CD4-positive, alpha-beta memory T cell (primary cell): ENCODE measurements at regions not wholly inside any gene's neighbourhood (a gene's known extent, or its start where the extent isn't known, plus 50 kb on each side); places are given as distances from the start of the nearest gene placed in this dataset.

Source experiments
- CTCF ChIA-PET: fragments of 350-600 bp; sonication (Branson Sonifier 250); formaldehyde crosslinking; loops from one replicate; lab custom pipeline; 2021; ENCODE audit warnings: inconsistent platforms; ENCODE audit not compliant: partially characterized antibody; lab: Charles Lee
- POLR2A ChIA-PET: fragments of 350-600 bp; sonication (Branson Sonifier 250); formaldehyde crosslinking; loops from one replicate; lab custom pipeline; 2021; ENCODE audit not compliant: partially characterized antibody; lab: Charles Lee
- DNase-seq, 5 donors: peaks; one replicate each; pipeline versions ENCODE4 v3.0.0 to v3.0.0-alpha.2; 2020 to 2022; ENCODE audit warnings: mixed read lengths in 1 of 5
- H3K27ac ChIP-seq: one replicate; pipeline ENCODE4 v1.7.0; 2013; ENCODE audit warnings: low read depth, low read length
- H3K27me3 ChIP-seq: 2 replicates; pipeline ENCODE4 v1.7.0; 2013; ENCODE audit warnings: mild to moderate bottlenecking, low read length, moderate library complexity; ENCODE audit not compliant: insufficient read depth
- H3K36me3 ChIP-seq: 2 replicates; pipeline ENCODE4 v1.7.0; 2013; ENCODE audit warnings: mild to moderate bottlenecking, low read length, moderate library complexity; ENCODE audit not compliant: insufficient read depth
- H3K4me1 ChIP-seq: 2 replicates; pipeline ENCODE4 v1.7.0; 2013; ENCODE audit warnings: mild to moderate bottlenecking, low read length, moderate library complexity; ENCODE audit not compliant: insufficient read depth
- H3K4me3 ChIP-seq, 2 donors: one replicate each; pipeline ENCODE4 v1.7.0; 2013; ENCODE audit warnings: low read length in 2 of 2, mild to moderate bottlenecking in 1 of 2
- H3K9me3 ChIP-seq, 2 donors: one replicate each; pipeline ENCODE4 v1.7.0; 2013; ENCODE audit warnings: low read length in 2 of 2, control low read depth in 1 of 2; ENCODE audit not compliant: control insufficient read depth in 1 of 2
- H3K27ac Mint-ChIP-seq, 7 donors: one replicate each; pipeline ENCODE4 v1.8.0; 2020 to 2021; ENCODE audit warnings: mixed read lengths in 7 of 7, mild to moderate bottlenecking in 6 of 7, inconsistent platforms in 3 of 7, moderate library complexity in 3 of 7
- H3K27me3 Mint-ChIP-seq, 2 donors: one replicate each; pipeline ENCODE4 v1.8.0; 2020 to 2021; ENCODE audit warnings: mixed read lengths in 2 of 2
- H3K36me3 Mint-ChIP-seq, 2 donors: one replicate each; pipeline ENCODE4 v1.8.0; 2020 to 2021; ENCODE audit warnings: mixed read lengths in 2 of 2, inconsistent platforms in 1 of 2, mild to moderate bottlenecking in 1 of 2
- H3K4me1 Mint-ChIP-seq, 4 donors: one replicate each; pipeline ENCODE4 v1.8.0; 2020 to 2021; ENCODE audit warnings: mixed read lengths in 4 of 4, mild to moderate bottlenecking in 1 of 4
- H3K4me3 Mint-ChIP-seq, 8 donors: one replicate each; pipeline ENCODE4 v1.8.0; 2020 to 2021; ENCODE audit warnings: mixed read lengths in 8 of 8, mild to moderate bottlenecking in 7 of 8, moderate library complexity in 6 of 8, inconsistent platforms in 3 of 8
- H3K9me3 Mint-ChIP-seq, 8 donors: one replicate each; pipeline ENCODE4 v1.8.0; 2020 to 2021; ENCODE audit warnings: mixed read lengths in 8 of 8, mild to moderate bottlenecking in 5 of 8, inconsistent platforms in 3 of 8, moderate library complexity in 1 of 8
- intact Hi-C: fragments of 100-400 bp; cut with micrococcal nuclease; formaldehyde crosslinking; loops from one replicate; pipeline ENCODE4 v1.15.1; 2023

- Histone ChIP-seq H3K27ac (peak overlapping the region; percentile 31), H3K4me3 (no peak overlapping the region), H3K27me3 (no peaks in the 10 kb centered on the region), H3K36me3 (no peaks in the 10 kb centered on the region), H3K9me3 (no peaks in the 10 kb centered on the region), H3K4me1 (peaks cover 98% of the 10 kb centered on the region)
- ChIA-PET POLR2A (interaction anchor here (0.9 to 3.6 kb wide), 7 partner anchors 10 to 1387 kb away, joined by 3 to 33 read pairs (median 3); partner anchors contain the start of gene CASK), CTCF (interaction anchor here (0.7 to 2.7 kb wide), 7 partner anchors 10 to 1148 kb away, joined by 3 to 23 read pairs (median 3); no protein-coding TSS in a partner anchor)
- peaks cover 51 to 100% (median 88%) of the 10 kb centered on the region in 4 donors for H3K4me1 Mint-ChIP-seq
- DNase-seq = peak; percentile 34 to 44 (median 36)
- intact Hi-C loops = loop anchor here (2.0 to 10.0 kb wide), 6 partner anchors 160 to 1162 kb away; no protein-coding TSS in a partner anchor
- H3K9me3 Mint-ChIP-seq = peaks cover 0 to 3% (median 0%) of the 10 kb centered on the region in 8 donors
- H3K36me3 Mint-ChIP-seq = peaks cover 4% of the 10 kb centered on the region in 2 donors
- peak overlapping the region; percentile 87 to 96 (median 94) for H3K27ac Mint-ChIP-seq
- no peaks in the 10 kb centered on the region for H3K27me3 Mint-ChIP-seq
- peak overlapping the region in 7 of 8 donors; percentile 25 to 76 (median 69) for H3K4me3 Mint-ChIP-seq
Observed at GRCh38 chrX:42944381-42944998, 166.5 kb upstream of the PPP1R2C start.

- peak overlapping the region in 1 of 2 donors; percentile 27 for H3K4me3 ChIP-seq
- no peaks in the 10 kb centered on the region for H3K36me3 ChIP-seq
- Mint-ChIP-seq H3K36me3 (peaks cover 4% of the 10 kb centered on the region in 2 donors), H3K27ac (peak overlapping the region; percentile 87 to 96 (median 93)), H3K27me3 (no peaks in the 10 kb centered on the region), H3K4me3 (peak overlapping the region; percentile 51 to 77 (median 75)), H3K9me3 (peaks cover 0 to 4% (median 0%) of the 10 kb centered on the region in 8 donors), H3K4me1 (peaks cover 51 to 90% (median 79%) of the 10 kb centered on the region in 4 donors)
- peak overlapping the region; percentile 49 for H3K27ac ChIP-seq
- no peaks in the 10 kb centered on the region for H3K9me3 ChIP-seq
- ChIA-PET POLR2A (interaction anchor here (0.8 to 1.7 kb wide), 3 partner anchors 9 to 1023 kb away, joined by 3 to 6 read pairs (median 4); no protein-coding TSS in a partner anchor), CTCF (no interaction called here)
- H3K27me3 ChIP-seq = no peaks in the 10 kb centered on the region
- peaks cover 92% of the 10 kb centered on the region for H3K4me1 ChIP-seq
- intact Hi-C loops = loop anchor here (5.0 to 10.0 kb wide), 3 partner anchors 158 to 611 kb away; no protein-coding TSS in a partner anchor
- peak in 4 of 5 donors; percentile 12 to 47 (median 17) for DNase-seq
Observed at GRCh38 chrX:42946544-42947194, 168.7 kb upstream of the PPP1R2C start.

- H3K4me3 ChIP-seq = no peak overlapping the region
- ChIA-PET CTCF (no interaction called here), POLR2A (interaction anchor here (0.9 to 1.8 kb wide), 6 partner anchors 9 to 1027 kb away, joined by 3 to 6 read pairs (median 4); no protein-coding TSS in a partner anchor)
- Mint-ChIP-seq H3K27me3 (no peaks in the 10 kb centered on the region), H3K4me3 (peak overlapping the region; percentile 18 to 79 (median 42)), H3K36me3 (peaks cover 4% of the 10 kb centered on the region in 2 donors), H3K9me3 (peaks cover 0 to 7% (median 1%) of the 10 kb centered on the region in 8 donors), H3K27ac (peak overlapping the region; percentile 87 to 95 (median 90)), H3K4me1 (peaks cover 44 to 77% (median 64%) of the 10 kb centered on the region in 4 donors)
- peak overlapping the region; percentile 49 for H3K27ac ChIP-seq
- no peaks in the 10 kb centered on the region for H3K36me3 ChIP-seq
- intact Hi-C loops = loop anchor here (5.0 to 10.0 kb wide), 3 partner anchors 156 to 608 kb away; no protein-coding TSS in a partner anchor
- peak; percentile 29 to 58 (median 35) for DNase-seq
- no peaks in the 10 kb centered on the region for H3K9me3 ChIP-seq
- H3K27me3 ChIP-seq = no peaks in the 10 kb centered on the region
- peaks cover 77% of the 10 kb centered on the region for H3K4me1 ChIP-seq
Observed at GRCh38 chrX:42948723-42949657, 171.0 kb upstream of the PPP1R2C start.

- CTCF ChIA-PET = no interaction called here
Observed at GRCh38 chrX:42951747-42952146, 173.8 kb upstream of the PPP1R2C start.

GRCh38 chrX:42952621-42953020 is 174.7 kb upstream of the PPP1R2C start:
- POLR2A ChIA-PET = interaction anchor here (1.5 kb wide), 1 partner anchor 13 kb away, joined by 5 read pairs; no protein-coding TSS in a partner anchor
- peaks cover 3 to 4% of the 10 kb centered on the region in 2 donors for H3K36me3 Mint-ChIP-seq
- peak overlapping the region in 2 of 7 donors; percentile 18 to 53 for H3K27ac Mint-ChIP-seq
- intact Hi-C loops = no loop called here
- no peak overlapping the region for H3K27ac ChIP-seq
- CTCF ChIA-PET = no interaction called here
- no peaks in the 10 kb centered on the region for H3K36me3 ChIP-seq
- H3K4me1 ChIP-seq = peaks cover 61% of the 10 kb centered on the region
- no peaks in the 10 kb centered on the region for H3K9me3 ChIP-seq
- no peak overlapping the region for H3K4me3 ChIP-seq
- H3K27me3 Mint-ChIP-seq = no peaks in the 10 kb centered on the region
- peaks cover 28 to 66% (median 46%) of the 10 kb centered on the region in 4 donors for H3K4me1 Mint-ChIP-seq
- no peaks in the 10 kb centered on the region for H3K27me3 ChIP-seq
- DNase-seq = no peak
- peaks cover 0 to 5% (median 1%) of the 10 kb centered on the region in 8 donors for H3K9me3 Mint-ChIP-seq
- H3K4me3 Mint-ChIP-seq = peak overlapping the region in 1 of 8 donors; percentile 5

More at GRCh38 chrX:42951747-42952146, 173.8 kb upstream of the PPP1R2C start:
- Histone ChIP-seq H3K36me3 (no peaks in the 10 kb centered on the region), H3K27me3 (no peaks in the 10 kb centered on the region), H3K4me1 (peaks cover 69% of the 10 kb centered on the region), H3K27ac (no peak overlapping the region), H3K9me3 (no peaks in the 10 kb centered on the region), H3K4me3 (no peak overlapping the region)
- intact Hi-C loops = no loop called here
- Mint-ChIP-seq H3K27ac (peak overlapping the region in 5 of 7 donors; percentile 12 to 80 (median 63)), H3K4me1 (peaks cover 35 to 70% (median 53%) of the 10 kb centered on the region in 4 donors), H3K36me3 (peaks cover 4% of the 10 kb centered on the region in 2 donors), H3K27me3 (no peaks in the 10 kb centered on the region), H3K9me3 (peaks cover 0 to 7% (median 1%) of the 10 kb centered on the region in 8 donors), H3K4me3 (peak overlapping the region in 2 of 8 donors; percentile 10 to 60)
- POLR2A ChIA-PET = interaction anchor here (1.5 kb wide), 1 partner anchor 14 kb away, joined by 5 read pairs; no protein-coding TSS in a partner anchor
- no peak for DNase-seq

- Histone ChIP-seq H3K4me1 (peaks cover 38% of the 10 kb centered on the region), H3K27me3 (no peaks in the 10 kb centered on the region), H3K36me3 (no peaks in the 10 kb centered on the region), H3K9me3 (no peaks in the 10 kb centered on the region), H3K27ac (no peak overlapping the region), H3K4me3 (no peak overlapping the region)
- ChIA-PET POLR2A (interaction anchor here (0.6 kb wide), 1 partner anchor 10 kb away, joined by 3 read pairs; no protein-coding TSS in a partner anchor), CTCF (no interaction called here)
- peaks cover 0 to 3% of the 10 kb centered on the region in 2 donors for H3K36me3 Mint-ChIP-seq
- DNase-seq = no peak
- intact Hi-C loops = no loop called here
- H3K4me3 Mint-ChIP-seq = peak overlapping the region in 2 of 8 donors; percentile 3 to 33
- peaks cover 14 to 43% (median 29%) of the 10 kb centered on the region in 4 donors for H3K4me1 Mint-ChIP-seq
- H3K27me3 Mint-ChIP-seq = no peaks in the 10 kb centered on the region
- H3K9me3 Mint-ChIP-seq = peaks cover 0 to 8% (median 3%) of the 10 kb centered on the region in 8 donors
- peak overlapping the region in 1 of 7 donors; percentile 6 for H3K27ac Mint-ChIP-seq
Observed at GRCh38 chrX:42954880-42955279, 176.9 kb upstream of the PPP1R2C start.
